ENCODE measurements at regions not wholly inside any gene's neighbourhood (a gene's known extent, or its start where the extent isn't known, plus 50 kb on each side); places are given as distances from the start of the nearest gene placed in this dataset.

DNA sequence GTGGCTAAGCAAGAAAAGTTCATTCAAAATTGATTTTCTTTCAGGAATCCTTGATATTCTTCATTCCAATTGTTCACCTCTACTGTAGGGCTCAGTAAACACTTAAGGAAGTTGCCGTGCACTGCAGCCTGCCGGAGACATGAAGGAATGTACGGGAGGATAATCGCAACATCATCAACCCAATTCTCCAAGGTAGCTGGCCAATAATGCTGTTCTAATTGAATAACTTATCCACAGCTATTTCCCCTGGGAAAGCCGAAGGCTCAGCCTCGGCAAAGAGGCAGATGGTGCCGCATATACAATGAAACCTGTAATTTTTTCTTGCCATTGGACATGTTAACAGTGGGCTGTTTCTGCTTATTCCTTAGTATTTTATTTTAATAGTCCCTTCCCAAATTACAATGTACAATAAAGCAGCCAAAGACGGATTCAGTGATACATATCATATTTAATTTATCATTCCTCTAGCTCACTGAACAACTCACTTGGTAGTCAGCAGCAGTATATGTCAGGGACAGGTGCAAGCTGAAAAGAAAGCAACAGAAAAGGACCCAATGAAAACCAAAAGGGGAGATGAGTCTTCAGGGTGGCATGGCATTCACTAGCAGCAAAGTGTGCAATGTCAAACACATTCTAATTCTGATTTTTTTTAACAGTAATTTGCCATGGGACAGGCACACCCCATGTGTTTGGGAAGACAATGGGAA is 420.5 kb upstream of the KLF12 start:
- Histone ChIP-seq H3K4me2 (ENCODE audit: control insufficient read depth, insufficient read depth) (no peak overlapping the region), H3K27ac (ENCODE audit: control insufficient read depth, insufficient read depth) (no peak overlapping the region), H3K79me2 (ENCODE audit: control insufficient read depth, insufficient read depth, low read length) (no peaks in the 10 kb centered on the region), H4K20me1 (ENCODE audit: control insufficient read depth, insufficient read depth) (no peaks in the 10 kb centered on the region), H3K27me3 (replicated peaks in 1 of 2; ENCODE audit: control insufficient read depth in 2 of 2, insufficient read depth in 2 of 2, low read length in 1 of 2) (no peaks in the 10 kb centered on the region), H3K4me3 (no peak overlapping the region), H3K4me1 (ENCODE audit: control insufficient read depth, insufficient read depth, low read length) (no peaks in the 10 kb centered on the region), H3K9me3 (replicated peaks; ENCODE audit: control insufficient read depth, insufficient read depth, low read length) (no peaks in the 10 kb centered on the region), H3K36me3 (ENCODE audit: control insufficient read depth in 2 of 2, insufficient read depth in 2 of 2, low read length in 1 of 2) (no peaks in the 10 kb centered on the region), H3K9ac (ENCODE audit: control insufficient read depth, insufficient read depth, low read length) (no peak overlapping the region), H2AFZ (ENCODE audit: control insufficient read depth, low read depth, low read length) (no peak overlapping the region)
- FAIRE-seq (no peak), ATAC-seq (no peak), DNase-seq (ENCODE audit: low read depth, low spot score) (no peak)
- in situ Hi-C loops (cut with MboI), result no loop called here
- 61% methylated on average over 8 of the region's 8 CpGs for WGBS (ENCODE audit: insufficient coverage, insufficient replicate concordance, low lambda C conversion rate, missing lambda C conversion rate)
- intact Hi-C loops (cut with micrococcal nuclease; ENCODE audit: unreplicated experiment), result no loop called here
- POLR2A ChIA-PET, result no interaction called here
- SMC1A ChIA-PET (ENCODE audit: uncharacterized antibody, unreplicated experiment), result no interaction called here
- RAD21 ChIA-PET (ENCODE audit: unreplicated experiment), result no interaction called here
- TF ChIP-seq HDAC2 (IDR thresholded peaks at IDR 0.05) (no peak), POLR2AphosphoS5 (IDR thresholded peaks at IDR 0.05; ENCODE audit: low read length) (no peak)
- TF ChIP-seq, protein P1, sequence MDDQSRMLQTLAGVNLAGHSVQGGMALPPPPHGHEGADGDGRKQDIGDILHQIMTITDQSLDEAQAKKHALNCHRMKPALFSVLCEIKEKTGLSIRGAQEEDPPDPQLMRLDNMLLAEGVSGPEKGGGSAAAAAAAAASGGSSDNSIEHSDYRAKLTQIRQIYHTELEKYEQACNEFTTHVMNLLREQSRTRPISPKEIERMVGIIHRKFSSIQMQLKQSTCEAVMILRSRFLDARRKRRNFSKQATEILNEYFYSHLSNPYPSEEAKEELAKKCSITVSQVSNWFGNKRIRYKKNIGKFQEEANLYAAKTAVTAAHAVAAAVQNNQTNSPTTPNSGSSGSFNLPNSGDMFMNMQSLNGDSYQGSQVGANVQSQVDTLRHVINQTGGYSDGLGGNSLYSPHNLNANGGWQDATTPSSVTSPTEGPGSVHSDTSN (IDR thresholded peaks at IDR 0.05; ENCODE audit: insufficient replicate concordance, low read depth, low read length), result no peak
- no TSS peak for BruUV-seq (replicated peaks)
- CTCF ChIA-PET, result no interaction called here

DNA sequence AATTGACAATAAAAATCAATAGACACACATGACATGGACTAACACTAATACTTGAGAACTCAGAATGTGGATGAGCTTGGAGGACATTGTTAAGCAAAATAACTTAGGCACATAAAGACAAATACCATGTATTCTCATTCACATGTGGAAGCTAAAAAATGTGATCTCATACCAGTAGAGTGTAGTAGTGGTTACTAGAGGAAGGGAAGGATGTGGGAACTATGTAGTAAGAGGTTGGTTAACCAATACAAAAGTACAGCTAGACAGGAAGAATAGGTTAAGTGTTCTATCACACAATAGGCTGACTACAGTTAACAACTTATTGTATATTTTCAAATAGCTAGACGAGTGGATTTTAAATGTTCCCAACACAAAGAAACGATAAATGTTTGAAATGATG is 415.8 kb upstream of the KLF12 start:
- Histone ChIP-seq H3K9me3 (replicated peaks; ENCODE audit: control insufficient read depth, insufficient read depth, low read length) (no peaks in the 10 kb centered on the region), H3K79me2 (ENCODE audit: control insufficient read depth, insufficient read depth, low read length) (no peaks in the 10 kb centered on the region), H3K36me3 (ENCODE audit: control insufficient read depth in 2 of 2, insufficient read depth in 2 of 2, low read length in 1 of 2) (no peaks in the 10 kb centered on the region), H3K27me3 (replicated peaks in 1 of 2; ENCODE audit: control insufficient read depth in 2 of 2, insufficient read depth in 2 of 2, low read length in 1 of 2) (no peaks in the 10 kb centered on the region), H4K20me1 (ENCODE audit: control insufficient read depth, insufficient read depth) (no peaks in the 10 kb centered on the region), H3K9ac (ENCODE audit: control insufficient read depth, insufficient read depth, low read length) (no peak overlapping the region), H3K4me1 (ENCODE audit: control insufficient read depth, insufficient read depth, low read length) (no peaks in the 10 kb centered on the region), H3K4me2 (ENCODE audit: control insufficient read depth, insufficient read depth) (no peak overlapping the region), H2AFZ (ENCODE audit: control insufficient read depth, low read depth, low read length) (no peak overlapping the region), H3K4me3 (no peak overlapping the region), H3K27ac (ENCODE audit: control insufficient read depth, insufficient read depth) (no peak overlapping the region)
- intact Hi-C loops (cut with micrococcal nuclease; ENCODE audit: unreplicated experiment) (no loop called here), in situ Hi-C loops (cut with MboI) (no loop called here)
- FAIRE-seq (no peak), DNase-seq (ENCODE audit: low read depth, low spot score) (no peak), ATAC-seq (peak; percentile 27; the same call in 1 of the 3 replicates)
- RAD21 ChIA-PET (ENCODE audit: unreplicated experiment), result interaction anchor here (0.7 kb wide), 1 partner anchor 615 kb away, joined by 3 read pairs; no protein-coding TSS in a partner anchor
- no TSS peak for BruUV-seq (replicated peaks)
- POLR2A ChIA-PET, result interaction anchor here (0.6 kb wide), 1 partner anchor 1726 kb away, joined by 4 read pairs; no protein-coding TSS in a partner anchor
- SMC1A ChIA-PET (ENCODE audit: uncharacterized antibody, unreplicated experiment), result interaction anchor here (1.0 kb wide), 1 partner anchor 243 kb away, joined by 3 read pairs; no protein-coding TSS in a partner anchor
- CTCF ChIA-PET, result no interaction called here
- 40% methylated on average over 2 of the region's 2 CpGs for WGBS (ENCODE audit: insufficient coverage, insufficient replicate concordance, low lambda C conversion rate, missing lambda C conversion rate)
- TF ChIP-seq SIN3A (IDR thresholded peaks at IDR 0.05; ENCODE audit: low read depth, low read length), result no peak
- TF ChIP-seq, protein P2, sequence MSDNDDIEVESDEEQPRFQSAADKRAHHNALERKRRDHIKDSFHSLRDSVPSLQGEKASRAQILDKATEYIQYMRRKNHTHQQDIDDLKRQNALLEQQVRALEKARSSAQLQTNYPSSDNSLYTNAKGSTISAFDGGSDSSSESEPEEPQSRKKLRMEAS (IDR thresholded peaks at IDR 0.05; ENCODE audit: low read depth, low read length), result no peak
- TF ChIP-seq BMI1 (IDR thresholded peaks at IDR 0.05; ENCODE audit: borderline replicate concordance), result no peak
- TF ChIP-seq, protein P3, sequence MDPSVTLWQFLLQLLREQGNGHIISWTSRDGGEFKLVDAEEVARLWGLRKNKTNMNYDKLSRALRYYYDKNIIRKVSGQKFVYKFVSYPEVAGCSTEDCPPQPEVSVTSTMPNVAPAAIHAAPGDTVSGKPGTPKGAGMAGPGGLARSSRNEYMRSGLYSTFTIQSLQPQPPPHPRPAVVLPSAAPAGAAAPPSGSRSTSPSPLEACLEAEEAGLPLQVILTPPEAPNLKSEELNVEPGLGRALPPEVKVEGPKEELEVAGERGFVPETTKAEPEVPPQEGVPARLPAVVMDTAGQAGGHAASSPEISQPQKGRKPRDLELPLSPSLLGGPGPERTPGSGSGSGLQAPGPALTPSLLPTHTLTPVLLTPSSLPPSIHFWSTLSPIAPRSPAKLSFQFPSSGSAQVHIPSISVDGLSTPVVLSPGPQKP (IDR thresholded peaks at IDR 0.05; ENCODE audit: low read depth, low read length), result no peak
- TF ChIP-seq TAF1 (IDR thresholded peaks at IDR 0.05; ENCODE audit: borderline replicate concordance, low read depth, low read length), result no peak
- no peak for TF ChIP-seq MEF2B (IDR thresholded peaks at IDR 0.05; ENCODE audit: partially characterized antibody, poor library complexity, severe bottlenecking)
- no peak for TF ChIP-seq SMC3 (IDR thresholded peaks at IDR 0.05; ENCODE audit: borderline replicate concordance, low read length)
- TF ChIP-seq BCL3 (IDR thresholded peaks at IDR 0.05; ENCODE audit: borderline replicate concordance, insufficient read depth, low read depth, low read length, poor library complexity, severe bottlenecking), result no peak
